ENCODE measurements at regions not wholly inside any gene's neighbourhood (a gene's known extent, or its start where the extent isn't known, plus 50 kb on each side); places are given as distances from the start of the nearest gene placed in this dataset.

DNA sequence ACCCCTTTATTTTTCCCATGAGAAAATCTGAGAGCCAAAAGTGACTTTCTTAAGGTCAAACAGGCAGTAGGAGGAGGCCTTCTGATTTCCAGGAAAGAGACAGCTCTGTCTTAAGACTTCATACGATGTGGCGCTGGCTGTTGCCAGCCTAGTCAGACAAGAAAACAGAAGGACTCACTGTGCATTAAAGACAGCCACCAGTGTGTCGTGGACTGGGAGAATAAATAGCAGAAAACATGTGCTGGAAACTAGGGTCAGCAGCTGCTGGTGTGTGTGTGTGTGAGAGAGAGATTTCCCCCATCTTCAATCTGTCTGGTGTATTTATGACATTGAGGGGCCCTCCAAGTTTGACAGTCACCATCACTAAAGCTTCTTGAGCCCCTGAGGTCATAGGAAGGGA is 708.6 kb upstream of the TMEM132C start:
- TF ChIP-seq GATA2 (IDR thresholded peaks at IDR 0.05; ENCODE audit: low read depth, low read length) (no peak), GATA3 (IDR thresholded peaks at IDR 0.05; ENCODE audit: low read depth, low read length) (no peak)

Data from SH-SY5Y (cell line).